Nucleus accumbens (tissue), 56 donors: ENCODE measurements at regions not wholly inside any gene's neighbourhood (a gene's known extent, or its start where the extent isn't known, plus 50 kb on each side); places are given as distances from the start of the nearest gene placed in this dataset.
"Not testable (repeated sequence)": the region's sequence is repeated elsewhere in the genome, so short reads cannot be mapped to it uniquely, and the experiment has no call there.

ENCODE experiments used
- DNase-seq, 56 donors: peaks; one replicate each; lab custom pipeline; 2025; lab: John Stamatoyannopoulos, UW

- no peak for DNase-seq
Measured at GRCh38 chr12:67524861-67525616, 123.5 kb upstream of the DYRK2 start.

- DNase-seq = no peak
Measured at GRCh38 chr12:67525617-67525884, 123.0 kb upstream of the DYRK2 start.

- DNase-seq = no peak
Measured at GRCh38 chr12:67526129-67526528, 122.4 kb upstream of the DYRK2 start.

GRCh38 chr12:67531051-67531450, 117.5 kb upstream of the DYRK2 start:
- DNase-seq = no peak

GRCh38 chr12:67531501-67531900, 117.0 kb upstream of the DYRK2 start:
- no peak for DNase-seq

GRCh38 chr12:67533159-67533558, 115.4 kb upstream of the DYRK2 start:
- DNase-seq = no peak

- no peak for DNase-seq
Measured at GRCh38 chr12:67534046-67534445, 114.5 kb upstream of the DYRK2 start.

- no peak for DNase-seq
Measured at GRCh38 chr12:67534681-67535080, 113.9 kb upstream of the DYRK2 start.

GRCh38 chr12:67535176-67535575, 113.4 kb upstream of the DYRK2 start:
- DNase-seq = no peak

GRCh38 chr12:67535971-67536370, 112.6 kb upstream of the DYRK2 start:
- no peak for DNase-seq

- DNase-seq = no peak
Measured at GRCh38 chr12:67539329-67539728, 109.2 kb upstream of the DYRK2 start.

- no peak for DNase-seq
Measured at GRCh38 chr12:67539946-67540345, 108.6 kb upstream of the DYRK2 start.

- no peak for DNase-seq
Measured at GRCh38 chr12:67540920-67541624, 107.5 kb upstream of the DYRK2 start.

- no peak for DNase-seq
Measured at GRCh38 chr12:67541625-67541991, 106.9 kb upstream of the DYRK2 start.

- DNase-seq = no peak
Measured at GRCh38 chr12:67543021-67543770, 105.3 kb upstream of the DYRK2 start.

GRCh38 chr12:67545298-67545697, 103.2 kb upstream of the DYRK2 start:
- no peak for DNase-seq

GRCh38 chr12:67546746-67547145, 101.8 kb upstream of the DYRK2 start:
- DNase-seq = no peak

GRCh38 chr12:67555075-67555717, 93.3 kb upstream of the DYRK2 start:
- not testable (repeated sequence) for DNase-seq

GRCh38 chr12:67558775-67559174, 89.8 kb upstream of the DYRK2 start:
- no peak for DNase-seq

- DNase-seq = no peak
Measured at GRCh38 chr12:67559751-67560150, 88.8 kb upstream of the DYRK2 start.
